RPMI8226 (cell line): ENCODE measurements at regions not wholly inside any gene's neighbourhood (a gene's known extent, or its start where the extent isn't known, plus 50 kb on each side); places are given as distances from the start of the nearest gene placed in this dataset.

Experiments used
- DNase-seq: peaks from one replicate; pipeline ENCODE4 v3.0.0-alpha.2; 2015

DNA sequence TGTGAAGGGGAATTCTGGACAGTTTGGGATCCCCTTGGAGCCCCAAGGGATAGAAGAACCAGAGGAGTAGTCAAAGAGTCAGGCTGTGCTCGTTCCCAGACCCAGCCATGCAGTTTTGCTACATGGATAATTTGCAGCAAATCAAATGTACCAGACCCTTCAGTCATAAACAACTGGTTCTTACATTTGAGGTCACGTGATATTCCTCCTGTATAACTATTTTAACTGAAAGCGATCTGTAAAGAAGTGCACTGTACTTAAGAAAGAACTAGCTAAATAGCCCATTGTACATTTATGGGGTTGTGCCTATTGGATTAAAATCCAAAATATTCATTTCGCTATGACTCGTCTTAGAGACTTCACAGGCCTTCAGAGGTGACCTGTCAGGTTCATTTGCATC, 550.2 kb upstream of the TENM3 start:
- DNase-seq: no peak

DNA sequence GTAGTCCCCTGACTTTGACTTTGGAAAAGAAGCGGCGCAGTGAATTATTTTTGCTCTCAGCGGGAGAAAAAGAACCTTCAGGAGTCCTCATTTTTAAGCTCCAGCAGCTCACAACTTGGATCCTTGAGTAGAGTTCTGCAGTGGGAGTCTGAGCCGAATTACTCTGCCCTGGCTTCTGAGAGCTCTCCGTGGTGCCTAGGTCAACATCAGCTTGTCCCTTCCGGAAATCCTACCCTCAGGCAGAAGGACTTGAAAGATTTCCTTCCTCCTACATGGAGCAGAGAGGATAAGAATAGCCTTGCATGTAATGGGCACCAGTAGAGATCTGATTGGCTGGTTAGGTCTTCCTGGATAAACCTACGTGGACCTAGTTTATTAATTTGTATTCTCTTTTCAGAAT, 549.7 kb upstream of the TENM3 start:
- no peak for DNase-seq

DNA sequence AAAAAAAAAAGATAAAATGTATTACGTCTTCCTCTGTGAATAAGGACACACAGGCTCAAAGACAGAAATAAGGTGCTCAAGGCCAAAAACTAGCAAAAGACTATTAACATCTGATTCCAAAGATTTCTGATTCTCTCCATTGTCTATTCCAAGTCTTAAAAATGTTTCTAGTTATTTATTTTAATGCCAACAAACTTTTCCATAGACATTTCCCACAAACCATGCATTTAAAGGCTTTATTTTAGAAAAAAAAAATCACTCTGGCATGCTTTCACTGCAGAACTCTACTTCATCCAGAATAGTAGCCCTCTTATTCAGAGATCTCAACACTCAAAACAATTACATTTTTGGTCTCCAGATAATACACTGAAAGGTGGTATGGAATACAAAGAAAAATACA, 545.0 kb upstream of the TENM3 start:
- no peak for DNase-seq

- DNase-seq: no peak
Observed at GRCh38 chr4:181701214-181701613, 542.0 kb upstream of the TENM3 start.

- DNase-seq: peak; percentile 20
Observed at GRCh38 chr4:181701894-181702293, 541.3 kb upstream of the TENM3 start.

- no peak for DNase-seq
Observed at GRCh38 chr4:181702864-181703495, 540.2 kb upstream of the TENM3 start.

- no peak for DNase-seq
Observed at GRCh38 chr4:181710143-181710542, 533.1 kb upstream of the TENM3 start.

DNA sequence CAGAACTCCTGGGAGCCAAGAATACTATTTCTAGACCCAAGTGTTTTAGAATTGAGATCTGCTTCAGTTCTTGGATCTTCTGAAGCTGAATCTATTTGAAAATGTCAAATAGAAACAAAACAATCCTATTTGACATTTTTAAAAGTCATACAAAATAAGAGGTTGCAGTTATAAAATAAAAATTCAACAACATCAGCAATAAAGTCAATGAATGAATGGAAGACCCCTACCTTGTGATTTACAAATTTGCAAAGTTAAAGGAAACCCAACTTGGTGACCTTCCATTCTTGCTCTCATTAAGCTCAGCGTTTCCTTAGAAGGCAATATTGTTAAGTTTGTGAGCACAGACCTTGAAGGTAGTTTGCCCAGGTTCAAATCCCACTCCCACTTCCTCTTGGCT, 531.8 kb upstream of the TENM3 start:
- no peak for DNase-seq

- no peak for DNase-seq
Observed at GRCh38 chr4:181728305-181728966, 514.8 kb upstream of the TENM3 start.

DNA sequence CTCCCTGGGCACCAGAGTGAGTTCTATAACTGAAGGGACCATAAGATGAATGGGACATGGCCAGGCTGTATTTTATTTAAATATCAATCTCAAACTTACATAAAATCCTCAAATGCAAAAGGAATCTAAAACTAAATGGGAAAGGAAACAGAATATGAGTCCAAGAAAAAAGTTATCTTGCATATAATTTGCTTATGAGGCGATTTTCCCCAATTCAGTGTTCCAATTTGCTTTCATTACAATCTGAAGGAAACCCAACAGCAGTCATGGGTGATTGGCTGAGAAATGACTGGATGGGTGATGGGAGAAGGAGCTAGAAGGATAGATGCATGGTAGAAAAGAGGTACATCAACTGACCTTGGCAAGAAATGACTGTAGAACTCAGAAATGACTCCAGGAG, 511.3 kb upstream of the TENM3 start:
- no peak for DNase-seq

GRCh38 chr4:181737744-181738143, 505.5 kb upstream of the TENM3 start:
- DNase-seq: no peak

GRCh38 chr4:181739031-181739430, 504.2 kb upstream of the TENM3 start:
- no peak for DNase-seq

DNA sequence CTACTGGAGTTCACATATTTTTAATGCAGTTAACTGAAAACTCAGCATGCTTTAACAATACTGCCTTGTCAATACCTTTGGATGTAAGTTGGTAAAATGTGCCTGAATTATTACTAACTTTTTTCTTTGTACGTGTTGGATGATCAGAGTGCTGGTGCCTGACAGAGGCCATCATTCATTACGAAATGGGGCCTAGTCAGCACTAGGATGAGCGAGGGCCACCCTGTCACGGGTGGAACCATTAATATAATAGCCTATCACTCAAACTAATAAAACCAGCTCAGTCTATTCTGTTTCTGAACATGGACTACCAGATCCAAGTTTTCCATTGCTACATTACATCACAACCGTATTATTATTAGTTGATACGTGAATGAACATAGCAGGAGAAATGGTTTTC, 501.7 kb upstream of the TENM3 start:
- no peak for DNase-seq

DNA sequence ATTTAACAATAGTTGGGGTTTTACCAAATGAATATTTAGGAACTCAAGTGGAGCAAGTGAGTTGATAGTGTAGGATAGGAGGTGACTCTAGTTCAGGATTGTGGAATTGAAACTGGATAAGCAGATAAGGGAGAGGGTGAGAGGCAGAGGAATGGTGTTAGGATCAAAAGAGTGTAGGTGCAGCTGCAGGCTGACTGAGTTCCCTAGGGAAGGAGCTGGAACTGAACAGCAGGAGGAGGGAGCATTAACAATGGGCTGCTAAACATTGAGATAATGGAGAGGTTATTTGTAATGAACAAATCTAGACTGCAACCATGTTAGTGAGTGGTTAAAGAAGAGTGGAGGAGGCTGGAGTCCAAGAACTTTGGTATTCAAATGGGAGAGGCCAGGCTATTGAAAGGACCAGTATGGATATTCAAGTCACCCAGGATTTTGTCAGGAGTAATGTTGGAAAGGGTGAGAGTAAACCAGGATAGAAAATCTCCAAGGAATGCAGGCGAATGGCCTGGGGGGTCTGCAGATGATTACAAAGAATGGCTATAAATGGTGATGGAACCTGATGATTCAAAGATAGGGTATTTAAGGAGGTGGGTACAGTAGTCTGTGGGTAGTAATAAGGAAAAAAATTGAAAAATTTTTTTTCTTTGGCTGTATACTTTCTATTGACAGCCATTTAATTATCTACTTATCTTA, 497.1 kb upstream of the TENM3 start:
- DNase-seq: no peak

- DNase-seq: no peak
Observed at GRCh38 chr4:181748581-181748980, 494.6 kb upstream of the TENM3 start.

GRCh38 chr4:181752516-181752915, 490.7 kb upstream of the TENM3 start:
- peak; percentile 14 for DNase-seq

GRCh38 chr4:181753207-181753606, 490.0 kb upstream of the TENM3 start:
- no peak for DNase-seq

DNA sequence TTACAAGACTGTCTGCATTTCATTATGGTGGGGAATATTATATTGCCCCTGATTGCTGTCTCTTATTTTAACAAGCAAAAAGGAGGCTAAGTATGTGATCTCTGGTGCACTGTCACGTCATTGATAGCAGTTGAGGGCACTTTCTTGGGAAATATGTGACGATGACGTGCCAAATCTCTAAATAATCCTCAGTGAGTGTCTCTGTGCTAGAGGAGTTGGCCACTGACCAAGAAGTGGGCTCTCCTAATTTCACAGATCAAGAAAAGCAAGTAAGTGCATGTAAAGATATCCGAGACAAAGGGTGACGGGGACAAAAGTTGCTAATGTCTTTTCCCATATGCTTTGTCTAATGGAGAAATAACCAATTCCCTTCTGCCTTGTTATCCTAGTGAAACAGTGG, 487.4 kb upstream of the TENM3 start:
- no peak for DNase-seq

GRCh38 chr4:181756451-181757095, 486.6 kb upstream of the TENM3 start:
- no peak for DNase-seq

DNA sequence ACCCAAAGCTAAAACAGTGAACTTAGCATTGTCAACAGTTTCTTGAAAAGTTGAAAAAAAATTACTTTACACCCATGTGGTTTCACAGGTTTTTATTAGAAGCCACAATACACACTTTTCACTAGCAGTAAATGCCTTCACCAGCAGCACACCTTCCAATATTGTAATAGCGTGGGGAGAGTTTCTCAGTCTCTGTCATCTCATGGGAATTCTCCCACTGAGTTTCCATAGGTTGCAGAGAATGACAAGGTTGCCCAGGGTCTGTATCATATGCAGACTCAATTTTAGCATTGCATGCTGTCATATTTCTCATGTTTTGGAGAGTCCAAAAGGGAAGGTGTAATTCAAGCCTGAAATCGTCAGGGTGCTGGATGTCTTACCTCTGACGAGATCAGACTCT, 486.1 kb upstream of the TENM3 start:
- no peak for DNase-seq

GRCh38 chr4:181757910-181758660, 485.1 kb upstream of the TENM3 start:
- no peak for DNase-seq

DNA sequence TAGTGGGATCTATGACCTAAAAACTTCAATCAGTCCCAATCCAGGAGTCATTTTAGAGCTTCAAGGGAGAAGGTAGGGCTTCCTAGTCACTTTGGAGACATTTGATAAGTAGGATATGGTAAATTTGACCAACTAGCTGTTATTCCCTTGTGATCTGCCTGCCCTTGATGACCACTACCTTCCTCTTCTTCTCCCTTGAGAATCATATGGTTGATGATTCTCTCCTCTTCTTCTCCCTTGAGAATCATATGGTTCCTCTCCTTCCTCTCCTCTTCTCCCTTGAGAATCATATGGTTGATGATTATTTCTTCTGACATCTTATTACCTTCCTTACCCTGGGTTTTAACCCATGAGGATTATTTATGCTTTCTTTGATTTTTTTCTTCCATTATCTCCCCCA, 482.6 kb upstream of the TENM3 start:
- no peak for DNase-seq

- no peak for DNase-seq
Observed at GRCh38 chr4:181761156-181761555, 482.0 kb upstream of the TENM3 start.
